HL-60 (cell line): ENCODE measurements at regions not wholly inside any gene's neighbourhood (a gene's known extent, or its start where the extent isn't known, plus 50 kb on each side); places are given as distances from the start of the nearest gene placed in this dataset.

Experiments used
- GABPA ChIP-seq: IDR thresholded peaks from 2 replicates; pipeline ENCODE4 v1.6.1; 2012; ENCODE audit warnings: low read depth
- POLR2AphosphoS5 ChIP-seq: IDR thresholded peaks from 2 replicates; pipeline ENCODE4 v1.6.1; 2012; ENCODE audit warnings: low read depth
- TF ChIP-seq, protein P1 (sequence below): IDR thresholded peaks from one replicate; pipeline ENCODE4 v1.5.1; 2011; ENCODE audit warnings: low read length, control low read depth, inconsistent platforms; ENCODE audit not compliant: insufficient read depth

DNA sequence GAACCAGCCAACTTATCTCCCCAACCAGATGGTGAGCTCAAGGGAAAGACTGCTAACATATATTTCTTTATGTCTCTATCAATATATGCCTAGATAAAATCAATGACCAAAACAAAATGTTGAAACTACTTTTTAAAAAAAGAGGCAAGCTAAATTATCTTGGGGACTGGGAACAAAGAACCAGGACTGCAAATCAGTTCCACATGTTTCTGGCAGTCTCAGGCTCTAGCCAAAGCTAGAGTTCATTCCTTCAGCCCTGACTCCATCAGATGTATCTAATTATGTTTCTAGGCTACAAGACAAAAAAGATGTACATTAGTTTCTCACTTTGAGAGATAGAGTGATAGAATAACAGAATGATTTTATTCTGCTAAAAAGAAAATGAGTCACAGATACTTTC lies 1290.3 kb upstream of the SORCS1 start:
- TF ChIP-seq, protein P1, sequence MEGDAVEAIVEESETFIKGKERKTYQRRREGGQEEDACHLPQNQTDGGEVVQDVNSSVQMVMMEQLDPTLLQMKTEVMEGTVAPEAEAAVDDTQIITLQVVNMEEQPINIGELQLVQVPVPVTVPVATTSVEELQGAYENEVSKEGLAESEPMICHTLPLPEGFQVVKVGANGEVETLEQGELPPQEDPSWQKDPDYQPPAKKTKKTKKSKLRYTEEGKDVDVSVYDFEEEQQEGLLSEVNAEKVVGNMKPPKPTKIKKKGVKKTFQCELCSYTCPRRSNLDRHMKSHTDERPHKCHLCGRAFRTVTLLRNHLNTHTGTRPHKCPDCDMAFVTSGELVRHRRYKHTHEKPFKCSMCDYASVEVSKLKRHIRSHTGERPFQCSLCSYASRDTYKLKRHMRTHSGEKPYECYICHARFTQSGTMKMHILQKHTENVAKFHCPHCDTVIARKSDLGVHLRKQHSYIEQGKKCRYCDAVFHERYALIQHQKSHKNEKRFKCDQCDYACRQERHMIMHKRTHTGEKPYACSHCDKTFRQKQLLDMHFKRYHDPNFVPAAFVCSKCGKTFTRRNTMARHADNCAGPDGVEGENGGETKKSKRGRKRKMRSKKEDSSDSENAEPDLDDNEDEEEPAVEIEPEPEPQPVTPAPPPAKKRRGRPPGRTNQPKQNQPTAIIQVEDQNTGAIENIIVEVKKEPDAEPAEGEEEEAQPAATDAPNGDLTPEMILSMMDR = no peak
- TF ChIP-seq GABPA (no peak), POLR2AphosphoS5 (no peak)
